ENCODE measurements at regions not wholly inside any gene's neighbourhood (a gene's known extent, or its start where the extent isn't known, plus 50 kb on each side); places are given as distances from the start of the nearest gene placed in this dataset.

DNA sequence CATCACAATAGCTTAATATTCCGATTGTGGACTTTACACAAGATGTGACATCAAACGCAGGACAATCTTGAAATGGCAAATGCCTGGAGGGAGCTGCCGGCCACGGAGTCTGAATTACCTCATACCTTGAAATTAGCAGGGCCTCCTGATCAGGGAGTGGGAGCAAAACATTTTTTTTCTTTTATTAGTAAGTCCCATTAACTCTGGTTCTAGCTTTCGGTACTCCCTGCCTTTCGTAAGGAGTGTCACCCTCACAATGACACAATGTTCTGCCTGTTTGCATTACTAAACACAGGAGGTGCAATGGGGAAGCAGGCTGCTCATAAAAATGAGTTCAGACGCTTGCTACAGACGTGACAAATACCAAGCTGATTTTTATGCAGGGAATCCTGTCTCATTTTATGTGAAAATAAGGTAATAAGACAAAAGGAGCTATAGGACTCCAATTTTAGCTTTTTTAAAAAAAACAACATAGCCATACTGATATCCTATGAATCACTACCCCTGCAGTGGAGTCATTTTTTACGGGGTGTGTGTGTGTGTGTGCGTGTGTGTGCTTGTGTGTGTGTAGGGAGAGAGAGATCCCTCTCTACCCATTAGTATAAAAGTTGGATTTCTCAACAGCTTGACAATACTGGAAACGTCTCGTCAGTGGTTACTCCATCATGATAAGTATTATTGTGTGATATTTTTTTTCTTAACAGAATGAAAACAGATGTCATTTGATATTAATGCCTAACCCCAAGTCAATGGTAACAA lies 205.1 kb upstream of the RUNX1 start:
- ATAC-seq = no peak
- intact Hi-C loops (cut with DNase I) = no loop called here

DNA sequence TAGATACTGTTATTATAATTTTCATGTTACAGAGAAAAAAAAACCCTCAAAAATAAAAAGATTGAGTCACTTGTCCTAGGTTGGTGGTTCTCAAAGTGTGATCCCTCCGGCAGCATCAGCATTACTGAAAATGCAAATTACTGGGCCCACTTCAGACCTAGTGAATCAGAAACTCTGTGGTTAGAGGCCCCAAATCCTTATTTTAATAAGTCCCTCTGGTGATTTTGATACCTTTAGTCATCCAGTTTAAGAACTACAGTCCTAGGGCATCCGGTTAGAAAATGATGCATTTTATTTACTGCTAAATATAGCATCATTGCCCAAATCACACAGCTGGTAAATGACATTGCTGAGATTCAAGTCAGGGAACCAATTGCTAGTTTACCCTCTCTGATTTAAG lies 203.7 kb upstream of the RUNX1 start:
- DNase-seq (ENCODE audit: missing footprints) (no peak), ATAC-seq (no peak)
- intact Hi-C loops (cut with DNase I) = no loop called here

More for the DNA sequence above, 205.1 kb upstream of the RUNX1 start:
- no peak for DNase-seq (ENCODE audit: missing footprints)

DNA sequence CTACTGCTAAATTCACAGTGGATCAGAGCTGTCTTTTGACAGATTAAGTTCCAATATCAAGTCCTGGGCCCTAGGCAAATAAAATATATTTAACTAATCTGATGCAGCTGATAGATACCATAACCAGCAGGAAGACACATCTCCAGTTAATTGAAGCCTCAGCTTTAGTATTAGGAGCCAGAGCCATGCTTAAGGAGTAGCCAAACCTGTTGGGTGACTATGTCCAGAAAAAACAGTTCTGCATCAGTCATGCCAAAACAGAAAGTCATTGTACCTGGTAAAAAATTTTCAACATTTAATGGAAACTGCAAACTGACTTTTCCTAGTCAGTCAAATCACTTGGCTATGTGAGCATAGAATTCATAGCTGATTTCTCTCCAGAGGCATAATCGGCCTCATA lies 200.5 kb upstream of the RUNX1 start:
- intact Hi-C loops (cut with DNase I) = no loop called here
- DNase-seq (ENCODE audit: missing footprints) (no peak), ATAC-seq (no peak)

DNA sequence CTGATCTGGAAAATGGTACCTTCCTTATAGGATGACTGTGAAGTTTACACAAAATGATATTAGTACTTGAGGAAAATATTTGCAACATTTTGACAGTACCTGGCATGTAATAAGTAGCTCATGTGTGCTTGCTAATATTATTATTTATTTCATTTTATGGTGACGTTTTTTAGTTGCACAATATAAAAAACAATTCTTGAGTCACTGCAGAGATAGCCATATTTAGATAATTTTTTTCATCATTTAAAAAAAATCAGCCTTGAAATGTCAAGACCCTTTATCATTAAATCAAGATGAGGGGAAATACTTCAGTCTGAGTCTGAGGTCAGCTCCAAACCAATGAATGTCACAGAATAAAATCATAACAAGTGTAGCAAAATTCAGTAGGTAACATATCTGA lies 196.8 kb upstream of the RUNX1 start:
- intact Hi-C loops (cut with DNase I) = no loop called here
- ATAC-seq (no peak), DNase-seq (ENCODE audit: missing footprints) (no peak)

DNA sequence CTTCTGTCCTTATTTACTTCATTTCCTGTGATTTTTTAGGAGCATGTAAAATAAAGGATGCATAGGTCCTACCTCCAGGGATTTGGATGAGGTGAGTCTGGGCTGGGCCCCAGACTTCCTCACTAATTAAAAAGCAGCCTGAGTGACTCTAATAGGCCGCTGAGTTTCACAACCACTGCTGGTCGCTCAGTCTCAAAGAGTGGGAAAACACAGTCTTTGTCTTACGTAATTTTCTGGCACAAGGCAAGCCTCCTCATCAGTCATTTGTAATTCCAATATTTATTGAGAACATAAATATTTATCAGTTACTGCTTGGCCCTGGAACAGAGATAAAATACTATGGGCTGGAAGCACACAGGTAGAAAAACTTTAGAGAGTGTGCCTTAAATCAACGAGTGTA lies 195.4 kb upstream of the RUNX1 start:
- intact Hi-C loops (cut with DNase I) = no loop called here
- no peak for DNase-seq (ENCODE audit: missing footprints)
- no peak for ATAC-seq

DNA sequence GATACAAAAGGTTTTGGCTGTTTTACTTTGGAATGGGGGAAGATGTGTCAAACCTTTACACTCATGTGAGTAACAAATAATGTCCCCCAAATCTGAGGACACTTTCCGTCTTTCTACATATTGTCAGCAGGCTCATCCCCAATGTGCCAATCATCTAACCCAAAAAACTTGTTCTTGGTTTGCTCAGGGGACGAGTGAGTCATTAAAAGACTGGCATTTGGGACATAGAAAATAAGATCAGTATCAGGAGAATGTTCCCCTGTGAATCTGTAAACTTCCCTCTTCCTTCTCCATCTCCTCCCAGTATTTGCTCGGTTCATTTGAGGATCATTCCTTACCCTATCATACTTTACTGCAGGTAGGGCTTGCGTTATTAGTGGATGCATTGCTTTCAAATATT lies 194.1 kb upstream of the RUNX1 start:
- intact Hi-C loops (cut with DNase I) = no loop called here
- ATAC-seq (no peak), DNase-seq (ENCODE audit: missing footprints) (no peak)

DNA sequence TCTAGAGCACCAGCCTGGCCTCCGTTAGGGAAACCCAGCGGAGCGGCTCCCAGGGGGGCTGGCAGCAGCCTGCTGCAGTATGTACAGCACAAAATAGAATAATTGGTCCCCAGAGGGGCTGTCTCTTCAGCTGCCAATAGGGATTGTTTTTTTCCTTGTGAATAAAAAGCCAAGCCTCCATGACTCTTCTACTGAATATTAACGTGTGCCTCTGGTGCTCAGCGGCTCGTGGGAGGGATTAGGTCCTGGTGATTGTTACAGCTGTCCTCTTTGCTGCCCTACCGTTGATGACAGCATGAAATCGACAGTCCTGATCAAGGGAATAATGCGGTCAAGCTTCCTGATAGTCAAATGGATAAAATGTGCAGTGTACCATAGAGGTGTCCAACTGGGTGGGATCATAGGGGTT lies 190.7 kb upstream of the RUNX1 start:
- ATAC-seq = peak; percentile 42
- intact Hi-C loops (cut with DNase I) = no loop called here
- no peak for DNase-seq (ENCODE audit: missing footprints)

DNA sequence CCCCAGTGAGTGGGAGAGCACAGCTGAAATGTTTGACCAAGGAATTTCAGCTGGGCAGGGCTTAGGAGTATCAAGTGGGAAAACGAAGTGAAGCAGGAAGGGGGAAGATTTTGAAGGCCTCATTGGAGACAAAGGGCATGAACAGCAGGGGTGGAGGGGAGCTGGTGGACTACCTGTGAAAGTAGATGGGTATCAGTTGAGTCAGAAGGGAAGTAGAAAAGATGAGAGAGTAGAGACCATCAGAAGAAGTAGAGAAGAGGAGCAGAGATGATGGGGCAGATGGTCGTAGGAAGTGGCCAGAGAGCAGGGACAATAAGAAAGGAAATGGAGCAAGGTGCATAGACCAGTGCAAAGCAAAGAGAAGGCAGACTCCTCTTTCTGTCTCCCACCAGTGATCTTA lies 189.0 kb upstream of the RUNX1 start:
- intact Hi-C loops (cut with DNase I) = no loop called here
- DNase-seq (ENCODE audit: missing footprints) = no peak

DNA sequence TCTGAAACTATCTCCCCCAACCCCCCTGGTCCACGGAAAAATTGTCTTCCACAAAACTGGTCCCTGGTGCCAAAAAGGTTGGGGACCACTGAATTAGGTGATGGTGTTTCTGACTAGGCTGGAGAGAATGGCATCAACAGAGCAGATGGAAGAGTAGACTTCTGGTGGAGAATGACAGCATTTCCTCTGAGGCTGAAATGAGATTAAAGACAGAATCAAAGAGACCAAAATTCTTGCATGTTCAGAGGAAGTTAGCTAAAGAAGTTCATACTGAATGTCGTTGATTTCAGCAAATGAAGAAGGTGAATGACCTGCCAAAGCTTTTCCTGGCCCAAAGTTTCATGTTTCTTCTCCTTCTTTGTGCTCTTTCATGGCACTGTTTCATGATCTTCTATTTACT lies 188.2 kb upstream of the RUNX1 start:
- ATAC-seq = no peak
- DNase-seq (ENCODE audit: missing footprints) = no peak
- intact Hi-C loops (cut with DNase I) = no loop called here

More for the DNA sequence above, 189.0 kb upstream of the RUNX1 start:
- no peak for ATAC-seq

DNA sequence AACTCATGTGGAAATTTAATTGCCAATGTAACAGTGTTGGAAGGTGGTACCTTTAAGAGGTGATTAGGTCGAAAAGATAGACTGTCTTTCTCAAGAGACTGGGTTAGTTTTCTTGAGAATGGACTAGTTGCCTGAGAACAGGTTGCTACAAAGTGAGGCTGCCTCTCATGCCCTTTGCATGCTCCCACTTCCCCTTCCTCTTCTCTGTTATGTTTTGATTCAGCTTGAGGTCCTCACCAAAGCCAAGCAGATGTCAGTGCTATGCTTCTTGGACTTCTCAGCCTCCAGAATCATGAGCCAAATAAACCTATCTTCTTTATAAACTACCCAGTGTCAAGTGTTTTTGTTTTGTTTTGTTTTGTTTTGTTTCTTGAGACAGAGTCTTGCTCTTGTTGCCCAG lies 187.0 kb upstream of the RUNX1 start:
- ATAC-seq = no peak
- DNase-seq (ENCODE audit: missing footprints) = no peak
- intact Hi-C loops (cut with DNase I) = no loop called here

DNA sequence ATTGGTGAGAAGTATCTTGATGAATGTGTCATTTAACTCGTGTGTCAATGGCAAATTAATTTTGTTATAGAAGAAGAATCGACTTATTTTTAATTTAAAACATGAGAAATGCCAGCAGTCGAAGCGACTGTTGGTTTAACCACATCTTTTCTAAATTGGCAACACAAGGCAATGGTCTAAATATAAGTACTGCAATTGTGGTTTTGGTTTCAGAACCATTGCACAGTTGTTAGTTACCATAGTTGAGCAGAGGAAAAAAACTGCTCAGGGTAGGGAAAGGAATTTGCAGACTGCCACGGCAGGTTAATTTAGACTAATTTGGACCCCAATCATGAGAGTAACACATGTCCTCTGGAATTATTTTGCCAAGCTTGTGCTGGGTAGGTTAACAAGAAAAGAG lies 185.6 kb upstream of the RUNX1 start:
- ATAC-seq = no peak
- intact Hi-C loops (cut with DNase I) = no loop called here

DNA sequence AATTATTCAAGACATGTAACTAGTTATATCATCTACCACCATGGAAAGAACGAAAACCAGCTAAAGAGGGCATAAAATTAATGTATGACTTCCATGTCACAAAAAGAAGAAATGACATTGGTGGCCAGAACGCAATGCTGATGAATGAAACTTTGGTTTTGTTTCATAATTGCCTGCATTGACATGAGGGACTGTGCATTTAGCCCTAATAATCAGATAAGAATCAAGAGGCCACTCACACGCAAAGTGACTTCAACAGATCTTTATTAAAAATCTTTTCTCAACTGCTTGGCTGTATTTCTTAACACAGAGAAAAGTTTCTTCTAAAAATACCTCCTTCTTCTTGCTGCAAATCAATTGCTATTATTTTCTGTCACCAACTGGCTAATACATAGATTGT lies 184.7 kb upstream of the RUNX1 start:
- intact Hi-C loops (cut with DNase I) = no loop called here
- DNase-seq (ENCODE audit: missing footprints) (no peak), ATAC-seq (no peak)

More for the DNA sequence above, 185.6 kb upstream of the RUNX1 start:
- DNase-seq (ENCODE audit: missing footprints) = no peak

DNA sequence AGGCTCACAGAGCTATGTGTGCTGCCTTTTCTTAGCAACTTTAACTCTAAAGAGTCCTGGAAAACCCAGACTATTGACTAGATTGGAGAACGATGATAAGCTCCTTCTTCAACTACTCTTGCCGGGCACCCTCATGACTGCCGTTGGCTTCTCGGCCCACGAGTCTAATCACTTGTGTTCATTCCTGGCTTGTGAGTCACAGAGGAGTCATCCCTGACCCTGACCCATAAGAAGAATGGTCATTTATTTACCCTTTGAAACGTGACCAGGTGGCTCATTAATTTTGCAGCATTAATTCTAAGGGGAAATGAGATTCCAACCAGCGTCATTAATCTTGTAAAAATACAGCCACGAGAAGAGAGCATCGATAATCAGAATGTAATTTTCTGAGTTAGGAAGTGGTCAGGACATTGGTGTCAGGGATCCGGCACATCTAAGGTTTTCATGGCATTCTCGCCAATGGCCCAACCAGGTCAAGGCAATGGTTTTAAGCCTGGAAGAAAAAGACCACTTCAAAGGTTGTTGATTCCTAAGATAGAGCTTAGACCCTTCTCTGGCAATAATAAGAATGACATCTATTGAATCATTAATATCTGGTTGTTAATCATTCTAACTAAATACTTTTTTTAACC lies 183.6 kb upstream of the RUNX1 start:
- ATAC-seq = no peak
- intact Hi-C loops (cut with DNase I) = no loop called here
- no peak for DNase-seq (ENCODE audit: missing footprints)

DNA sequence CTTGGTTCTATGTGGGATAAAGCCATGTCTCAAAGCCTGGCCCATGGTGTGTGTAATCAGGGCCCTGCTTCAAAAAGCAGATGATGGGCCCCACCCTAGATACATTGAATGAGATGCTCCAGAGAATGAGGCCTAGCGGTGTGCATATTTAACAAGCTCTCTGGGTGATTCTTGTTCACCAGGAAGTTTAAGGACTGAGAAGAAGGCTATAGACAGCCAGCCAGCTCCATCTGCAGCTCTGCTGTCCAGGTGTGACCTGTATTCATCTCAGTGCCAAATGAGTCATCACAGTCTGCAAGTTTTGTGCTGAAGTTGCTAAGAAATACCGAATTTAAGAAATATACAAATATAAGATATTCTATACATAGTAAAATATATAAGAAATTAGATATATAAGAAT lies 182.0 kb upstream of the RUNX1 start:
- intact Hi-C loops (cut with DNase I) = no loop called here
- DNase-seq (ENCODE audit: missing footprints) = no peak
- ATAC-seq = no peak

DNA sequence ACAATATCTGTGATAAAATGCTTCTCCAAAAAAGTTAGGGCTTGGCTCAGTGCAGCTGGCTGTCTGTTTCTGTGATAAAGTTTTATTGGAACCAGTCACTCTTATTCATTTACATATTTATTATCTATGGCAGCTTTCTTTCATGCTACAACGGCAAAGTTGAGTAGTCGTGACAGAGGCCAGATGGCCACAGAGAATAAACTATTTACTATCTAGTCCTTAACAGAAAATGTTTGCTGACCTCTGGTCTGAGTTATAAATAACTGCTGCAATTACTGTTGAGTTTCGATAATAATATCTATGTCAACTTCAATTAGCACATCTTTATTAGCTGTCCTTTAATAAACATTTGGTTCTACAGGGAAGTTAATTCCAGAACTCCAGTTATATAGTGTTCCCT lies 180.2 kb upstream of the RUNX1 start:
- ATAC-seq = no peak
- intact Hi-C loops (cut with DNase I) = no loop called here
- no peak for DNase-seq (ENCODE audit: missing footprints)

DNA sequence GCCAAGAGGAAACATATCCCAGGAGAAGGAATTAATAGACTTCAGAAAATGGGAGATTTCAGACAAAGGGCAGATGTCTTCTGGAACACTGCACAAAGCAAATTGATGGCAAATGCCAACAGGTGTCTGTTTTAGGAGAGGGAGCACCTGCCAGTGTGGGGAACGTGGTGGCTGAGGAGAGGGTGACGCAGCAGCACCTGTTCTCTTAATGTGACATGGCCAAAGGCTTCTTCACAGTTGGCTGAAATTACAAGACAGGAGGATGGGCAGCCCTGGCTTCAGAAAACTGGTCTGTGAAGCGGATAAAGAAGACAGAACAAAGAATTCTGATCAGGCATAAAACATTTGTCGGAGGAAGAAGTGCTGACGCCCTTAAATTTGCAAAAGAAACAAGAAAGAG lies 178.7 kb upstream of the RUNX1 start:
- ATAC-seq = no peak
- no peak for DNase-seq (ENCODE audit: missing footprints)
- intact Hi-C loops (cut with DNase I) = no loop called here

DNA sequence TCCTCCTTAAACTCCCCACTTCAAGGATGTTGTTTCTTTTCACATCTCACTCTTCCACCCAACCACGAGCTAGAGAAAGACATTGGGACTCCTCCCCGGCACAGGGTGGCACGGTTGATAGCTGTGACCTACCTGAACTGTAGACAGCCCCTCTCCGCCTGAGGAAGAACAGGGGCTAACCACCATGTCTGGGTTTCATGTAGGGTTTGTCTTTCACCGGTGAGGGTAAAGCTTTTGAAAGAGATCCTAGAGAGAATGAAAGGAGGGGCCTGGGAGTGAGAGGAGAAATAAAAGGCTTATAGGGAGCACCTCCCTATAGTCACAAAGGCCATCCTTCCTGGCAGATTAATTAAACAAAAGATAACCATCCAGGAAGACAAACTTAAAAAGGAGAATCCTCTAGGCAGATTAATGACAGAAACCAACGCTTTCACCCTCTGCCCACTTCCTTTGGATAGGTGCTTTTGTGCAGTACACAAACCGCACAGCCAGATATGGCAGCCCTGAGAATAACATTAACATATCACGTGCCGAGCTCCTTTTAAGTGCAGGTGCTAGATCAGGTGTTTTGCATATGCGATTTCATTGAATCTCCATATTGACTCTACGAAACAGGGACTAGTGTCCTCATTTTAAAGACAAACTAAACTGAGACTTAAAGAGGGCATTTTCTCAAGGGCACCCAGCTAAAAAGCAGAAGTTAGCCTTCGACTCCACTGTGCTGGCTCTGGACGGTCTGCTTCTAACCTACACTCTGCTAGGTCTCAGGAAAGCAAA lies 178.1 kb upstream of the RUNX1 start:
- DNase-seq (ENCODE audit: missing footprints) (no peak), ATAC-seq (no peak)
- intact Hi-C loops (cut with DNase I) = no loop called here

DNA sequence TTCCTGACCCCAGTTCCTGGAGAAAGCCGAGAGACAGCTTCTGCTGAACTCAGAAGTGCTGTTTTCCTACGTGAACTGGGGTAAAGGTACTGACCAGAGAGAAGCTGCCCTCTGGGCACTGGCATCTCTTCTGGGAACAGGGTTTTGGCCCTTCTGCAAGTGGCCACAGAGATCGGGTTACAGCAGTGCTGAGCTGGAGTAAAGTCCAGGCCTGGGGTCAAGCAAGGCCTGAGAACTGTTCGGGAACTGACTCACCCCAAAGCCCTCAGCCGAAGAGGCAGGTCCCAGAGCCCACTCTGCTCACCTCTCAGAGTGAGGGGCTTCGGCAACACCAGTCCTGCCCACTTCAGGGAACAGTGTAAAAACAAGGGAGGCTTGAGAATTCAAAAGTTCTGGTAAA lies 177.2 kb upstream of the RUNX1 start:
- no peak for DNase-seq (ENCODE audit: missing footprints)
- peak; percentile 65 for ATAC-seq
- intact Hi-C loops (cut with DNase I) = no loop called here

DNA sequence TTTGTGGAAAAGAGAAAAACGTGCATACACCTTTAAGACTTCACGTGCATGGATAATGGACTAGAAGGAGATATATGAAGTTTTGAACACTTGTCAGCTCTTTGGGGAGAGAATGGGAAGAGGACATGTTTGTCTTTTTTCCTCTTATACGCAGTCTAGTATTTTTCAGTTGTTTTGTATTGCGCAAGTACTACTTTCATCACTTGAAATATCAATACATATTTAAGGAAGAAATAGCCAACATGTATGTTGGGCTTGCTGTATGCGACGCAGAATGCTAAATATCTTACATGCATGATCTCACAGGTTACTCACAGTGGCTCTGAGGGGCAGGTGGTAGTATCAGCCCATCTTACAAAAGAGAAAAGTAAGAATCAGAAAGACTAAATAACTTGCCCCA lies 176.5 kb upstream of the RUNX1 start:
- no peak for DNase-seq (ENCODE audit: missing footprints)
- intact Hi-C loops (cut with DNase I) = no loop called here
- no peak for ATAC-seq

DNA sequence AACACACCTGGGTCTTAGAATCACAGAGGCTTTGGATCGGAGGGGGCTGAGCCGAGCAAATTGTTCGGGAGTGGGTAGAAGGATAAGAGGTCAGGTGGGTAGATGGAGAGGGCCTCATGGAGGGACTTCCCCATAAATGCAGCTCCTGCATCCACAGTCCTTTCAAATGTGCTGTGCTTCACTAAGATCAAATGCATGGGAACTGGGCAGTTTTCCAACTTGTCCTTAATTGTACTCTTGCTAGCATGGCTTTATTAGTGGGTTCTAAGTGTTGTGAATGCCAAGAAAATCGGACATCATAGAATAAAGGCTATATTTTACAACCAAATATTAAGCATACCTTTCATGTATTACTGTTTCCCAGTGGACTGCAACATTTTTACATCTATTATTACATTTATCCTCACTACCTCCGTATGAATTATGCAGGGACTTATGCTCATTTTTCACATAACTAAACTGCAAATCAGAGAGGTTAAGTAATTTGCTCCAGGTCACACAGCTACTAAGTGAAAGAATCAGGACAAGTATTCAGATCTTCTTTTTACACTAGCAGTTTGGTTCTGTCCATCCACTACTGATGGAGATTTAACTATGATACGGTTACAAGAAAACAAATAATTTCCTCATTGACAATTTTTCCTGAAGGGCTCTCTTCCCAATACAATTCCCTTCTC lies 174.5 kb upstream of the RUNX1 start:
- DNase-seq (ENCODE audit: missing footprints) (no peak), ATAC-seq (no peak)
- intact Hi-C loops (cut with DNase I) = no loop called here

All from Right ventricle myocardium inferior (tissue), 1 donor.